Calu3 (cell line): ENCODE measurements at regions not wholly inside any gene's neighbourhood (a gene's known extent, or its start where the extent isn't known, plus 50 kb on each side); places are given as distances from the start of the nearest gene placed in this dataset.

Source experiments
- BruUV-seq: library from RNA; stranded (reverse); fragments of 400-500 nt; replicated peaks from 2 replicates; lab custom pipeline; 2021; lab: Mats Ljungman, UMichigan
- CTCF ChIA-PET: fragments of 300-600 bp; sonication (Branson Sonifier 250); formaldehyde crosslinking; loops from one replicate; lab custom pipeline; 2022; ENCODE audit warnings: antibody characterized with exemption; lab: Charles Lee
- DNase-seq: peaks from one replicate; pipeline ENCODE4 v3.0.0; 2022
- H3K27ac Mint-ChIP-seq: one replicate; pipeline ENCODE4 v1.8.0; 2022; ENCODE audit warnings: mixed read lengths; ENCODE audit not compliant: unreplicated experiment
- H3K27me3 Mint-ChIP-seq: one replicate; pipeline ENCODE4 v1.8.0; 2022; ENCODE audit warnings: mixed read lengths; ENCODE audit not compliant: unreplicated experiment
- H3K36me3 Mint-ChIP-seq: one replicate; pipeline ENCODE4 v1.8.0; 2022; ENCODE audit warnings: mild to moderate bottlenecking, moderate library complexity, mixed read lengths; ENCODE audit not compliant: insufficient read depth, unreplicated experiment
- H3K4me1 Mint-ChIP-seq: one replicate; pipeline ENCODE4 v1.8.0; 2022; ENCODE audit warnings: mild to moderate bottlenecking, low read depth, mixed read lengths; ENCODE audit not compliant: unreplicated experiment
- H3K4me3 Mint-ChIP-seq: one replicate; pipeline ENCODE4 v1.8.0; 2022; ENCODE audit warnings: mild to moderate bottlenecking, low read depth, moderate library complexity, mixed read lengths; ENCODE audit not compliant: unreplicated experiment
- H3K9me3 Mint-ChIP-seq: one replicate; pipeline ENCODE4 v1.8.0; 2022; ENCODE audit warnings: low read depth, mixed read lengths; ENCODE audit not compliant: unreplicated experiment
- intact Hi-C: fragments of 100-400 bp; cut with micrococcal nuclease; formaldehyde crosslinking; loops from one replicate; pipeline ENCODE4 v1.10.0; 2022; ENCODE audit not compliant: unreplicated experiment
- TF ChIP-seq, protein P1 (sequence below): fragments of 200-600 bp; IDR thresholded peaks from one replicate; pipeline ENCODE4 v1.8.0; 2022; ENCODE audit warnings: antibody characterized with exemption; ENCODE audit not compliant: unreplicated experiment

GRCh38 chr14:62138593-62138992 lies 376.4 kb downstream of the SNAPC1 start:
- Mint-ChIP-seq H3K9me3 (no peaks in the 10 kb centered on the region), H3K4me1 (no peaks in the 10 kb centered on the region), H3K4me3 (no peak overlapping the region), H3K27me3 (no peaks in the 10 kb centered on the region), H3K27ac (no peak overlapping the region), H3K36me3 (no peaks in the 10 kb centered on the region)
- TF ChIP-seq, protein P1, sequence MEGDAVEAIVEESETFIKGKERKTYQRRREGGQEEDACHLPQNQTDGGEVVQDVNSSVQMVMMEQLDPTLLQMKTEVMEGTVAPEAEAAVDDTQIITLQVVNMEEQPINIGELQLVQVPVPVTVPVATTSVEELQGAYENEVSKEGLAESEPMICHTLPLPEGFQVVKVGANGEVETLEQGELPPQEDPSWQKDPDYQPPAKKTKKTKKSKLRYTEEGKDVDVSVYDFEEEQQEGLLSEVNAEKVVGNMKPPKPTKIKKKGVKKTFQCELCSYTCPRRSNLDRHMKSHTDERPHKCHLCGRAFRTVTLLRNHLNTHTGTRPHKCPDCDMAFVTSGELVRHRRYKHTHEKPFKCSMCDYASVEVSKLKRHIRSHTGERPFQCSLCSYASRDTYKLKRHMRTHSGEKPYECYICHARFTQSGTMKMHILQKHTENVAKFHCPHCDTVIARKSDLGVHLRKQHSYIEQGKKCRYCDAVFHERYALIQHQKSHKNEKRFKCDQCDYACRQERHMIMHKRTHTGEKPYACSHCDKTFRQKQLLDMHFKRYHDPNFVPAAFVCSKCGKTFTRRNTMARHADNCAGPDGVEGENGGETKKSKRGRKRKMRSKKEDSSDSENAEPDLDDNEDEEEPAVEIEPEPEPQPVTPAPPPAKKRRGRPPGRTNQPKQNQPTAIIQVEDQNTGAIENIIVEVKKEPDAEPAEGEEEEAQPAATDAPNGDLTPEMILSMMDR, result no peak
- no TSS peak for BruUV-seq
- DNase-seq, result no peak
- CTCF ChIA-PET, result no interaction called here
- intact Hi-C loops, result no loop called here

DNA sequence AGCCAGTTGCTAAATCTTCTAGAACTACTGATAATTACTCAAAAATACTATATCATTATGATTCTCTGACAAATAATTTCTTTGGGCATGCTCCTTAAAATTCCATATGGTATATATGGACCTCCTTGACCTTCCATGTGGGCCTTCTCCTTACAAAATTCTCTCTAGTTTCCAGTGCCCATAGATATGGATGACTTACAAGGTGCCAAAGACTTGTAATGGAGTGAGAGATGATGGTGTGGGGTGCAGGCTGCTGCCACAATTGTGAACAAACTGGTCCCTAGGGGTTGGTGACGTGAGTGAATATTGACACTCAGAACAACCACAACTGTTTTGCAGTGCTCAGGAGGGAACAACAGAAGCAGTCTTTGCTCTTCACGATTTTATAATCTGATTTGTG lies 378.9 kb downstream of the SNAPC1 start:
- TF ChIP-seq, protein P1, result no peak
- CTCF ChIA-PET, result no interaction called here
- intact Hi-C loops, result no loop called here

DNA sequence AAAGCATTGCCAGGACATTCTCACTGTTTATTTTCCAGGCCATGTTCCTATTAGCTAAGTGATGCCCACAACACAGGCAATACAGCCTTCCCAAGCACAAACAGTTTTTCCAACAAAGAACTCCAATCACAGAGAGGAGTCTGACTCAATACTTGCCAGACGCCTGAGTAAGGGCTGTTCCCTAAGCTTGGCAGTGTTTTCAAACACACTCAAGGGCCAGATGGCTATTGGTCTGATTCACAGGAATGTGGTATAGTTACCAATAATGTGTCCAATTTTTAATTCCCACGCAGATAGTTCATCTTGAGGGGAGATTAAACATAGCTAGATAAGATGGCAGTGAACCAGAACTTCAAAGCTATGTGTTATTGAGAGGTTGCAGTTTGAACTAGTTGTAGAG lies 381.0 kb downstream of the SNAPC1 start:
- Mint-ChIP-seq H3K9me3 (peaks cover 2% of the 10 kb centered on the region), H3K36me3 (no peaks in the 10 kb centered on the region), H3K4me1 (no peaks in the 10 kb centered on the region), H3K27ac (no peak overlapping the region), H3K27me3 (no peaks in the 10 kb centered on the region), H3K4me3 (no peak overlapping the region)
- CTCF ChIA-PET, result no interaction called here
- BruUV-seq, result no TSS peak
- DNase-seq, result no peak
- intact Hi-C loops, result no loop called here
- TF ChIP-seq, protein P1, result no peak

More for the DNA sequence above, 378.9 kb downstream of the SNAPC1 start:
- BruUV-seq, result no TSS peak
- H3K9me3 Mint-ChIP-seq, result no peaks in the 10 kb centered on the region
- H3K4me3 Mint-ChIP-seq, result no peak overlapping the region
- no peak overlapping the region for H3K27ac Mint-ChIP-seq
- no peaks in the 10 kb centered on the region for H3K27me3 Mint-ChIP-seq
- H3K4me1 Mint-ChIP-seq, result no peaks in the 10 kb centered on the region
- no peaks in the 10 kb centered on the region for H3K36me3 Mint-ChIP-seq
- DNase-seq, result no peak

DNA sequence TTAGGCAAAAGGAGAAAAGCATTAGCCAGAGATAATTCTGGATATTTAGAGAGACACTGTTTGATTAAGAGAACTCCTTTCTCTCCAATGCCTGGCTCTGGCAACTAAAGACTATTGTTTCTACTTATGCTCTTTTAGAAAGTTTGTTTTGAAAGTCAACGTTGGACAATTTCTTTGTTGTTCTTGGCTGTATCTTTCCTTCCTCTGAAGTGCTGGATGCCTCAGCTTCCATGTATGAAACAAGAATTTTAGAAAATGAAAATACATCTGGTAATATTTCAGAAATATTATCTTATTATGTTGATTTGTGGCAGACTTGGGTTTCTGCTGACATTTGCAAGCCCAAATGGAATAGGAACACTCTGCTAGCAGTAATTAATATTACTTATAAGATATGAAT lies 382.6 kb downstream of the SNAPC1 start:
- H3K36me3 Mint-ChIP-seq, result no peaks in the 10 kb centered on the region
- H3K27me3 Mint-ChIP-seq, result no peaks in the 10 kb centered on the region
- no TSS peak for BruUV-seq
- TF ChIP-seq, protein P1, result no peak
- H3K27ac Mint-ChIP-seq, result no peak overlapping the region
- intact Hi-C loops, result no loop called here
- no peak for DNase-seq
- H3K9me3 Mint-ChIP-seq, result peaks cover 3% of the 10 kb centered on the region
- CTCF ChIA-PET, result no interaction called here
- H3K4me1 Mint-ChIP-seq, result no peaks in the 10 kb centered on the region
- no peak overlapping the region for H3K4me3 Mint-ChIP-seq
